ENCODE measurements at regions not wholly inside any gene's neighbourhood (a gene's known extent, or its start where the extent isn't known, plus 50 kb on each side); places are given as distances from the start of the nearest gene placed in this dataset.

DNA sequence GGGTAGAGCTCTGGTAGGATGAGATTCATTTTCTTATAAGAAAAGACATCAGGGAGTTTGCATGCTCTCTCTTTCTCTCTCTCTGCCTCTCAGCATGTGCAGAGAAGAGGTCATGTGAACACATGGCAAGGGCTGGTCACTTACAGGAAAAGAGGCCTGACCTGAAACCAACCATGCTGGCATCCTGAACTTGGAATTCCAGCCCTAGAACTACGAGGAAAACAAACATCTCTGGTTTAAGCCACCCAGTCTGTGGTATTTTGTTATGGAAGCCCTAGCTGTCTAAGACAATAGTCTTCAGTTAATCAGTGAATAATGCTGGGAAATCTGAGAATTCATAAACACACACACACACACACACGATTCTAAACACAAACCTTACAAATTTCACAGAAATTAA lies 1104.2 kb upstream of the LRRN3 start (continued):
- TF ChIP-seq, protein P1, sequence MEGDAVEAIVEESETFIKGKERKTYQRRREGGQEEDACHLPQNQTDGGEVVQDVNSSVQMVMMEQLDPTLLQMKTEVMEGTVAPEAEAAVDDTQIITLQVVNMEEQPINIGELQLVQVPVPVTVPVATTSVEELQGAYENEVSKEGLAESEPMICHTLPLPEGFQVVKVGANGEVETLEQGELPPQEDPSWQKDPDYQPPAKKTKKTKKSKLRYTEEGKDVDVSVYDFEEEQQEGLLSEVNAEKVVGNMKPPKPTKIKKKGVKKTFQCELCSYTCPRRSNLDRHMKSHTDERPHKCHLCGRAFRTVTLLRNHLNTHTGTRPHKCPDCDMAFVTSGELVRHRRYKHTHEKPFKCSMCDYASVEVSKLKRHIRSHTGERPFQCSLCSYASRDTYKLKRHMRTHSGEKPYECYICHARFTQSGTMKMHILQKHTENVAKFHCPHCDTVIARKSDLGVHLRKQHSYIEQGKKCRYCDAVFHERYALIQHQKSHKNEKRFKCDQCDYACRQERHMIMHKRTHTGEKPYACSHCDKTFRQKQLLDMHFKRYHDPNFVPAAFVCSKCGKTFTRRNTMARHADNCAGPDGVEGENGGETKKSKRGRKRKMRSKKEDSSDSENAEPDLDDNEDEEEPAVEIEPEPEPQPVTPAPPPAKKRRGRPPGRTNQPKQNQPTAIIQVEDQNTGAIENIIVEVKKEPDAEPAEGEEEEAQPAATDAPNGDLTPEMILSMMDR (IDR thresholded peaks at IDR 0.05; ENCODE audit: low read depth, low read length, missing input control) = no peak
- TF ChIP-seq FOXA2 (IDR thresholded peaks at IDR 0.05) (no peak), HNF4A (conservative IDR thresholded peaks at IDR 0.05) (no peak), RXRA (IDR thresholded peaks at IDR 0.05) (no peak), NR2F2 (IDR thresholded peaks at IDR 0.05) (no peak), YY1 (IDR thresholded peaks at IDR 0.05) (no peak), EGR1 (IDR thresholded peaks at IDR 0.05; ENCODE audit: low read depth in 2 of 2) (no peak), GABPA (IDR thresholded peaks at IDR 0.05 in 1 of 2, conservative IDR thresholded peaks at IDR 0.05 in 1 of 2) (no peak)
- TF ChIP-seq, protein P2, sequence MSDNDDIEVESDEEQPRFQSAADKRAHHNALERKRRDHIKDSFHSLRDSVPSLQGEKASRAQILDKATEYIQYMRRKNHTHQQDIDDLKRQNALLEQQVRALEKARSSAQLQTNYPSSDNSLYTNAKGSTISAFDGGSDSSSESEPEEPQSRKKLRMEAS (IDR thresholded peaks at IDR 0.05) = no peak

DNA sequence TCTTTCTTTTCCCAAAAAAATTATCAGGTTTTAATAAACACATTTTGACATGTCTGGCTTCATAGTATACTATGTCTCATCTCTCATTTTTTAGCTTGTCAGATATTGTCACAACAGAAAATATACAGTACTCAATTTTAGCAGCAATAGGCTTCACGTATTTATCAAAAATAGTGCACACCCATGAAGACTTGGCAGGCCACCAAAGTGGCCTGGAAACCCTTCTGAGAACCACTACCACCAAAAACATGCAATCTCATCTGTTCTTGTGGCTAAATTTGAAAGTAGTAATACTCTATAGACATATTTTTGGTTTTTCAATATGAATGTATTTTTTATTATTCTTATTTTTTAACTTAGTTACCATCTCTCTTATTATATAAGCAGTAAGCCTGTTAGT lies 1094.5 kb upstream of the LRRN3 start:
- Histone ChIP-seq H3K27me3 (ENCODE audit: control insufficient read depth in 4 of 4, insufficient read depth in 4 of 4, low read length in 3 of 4) (no peaks in the 10 kb centered on the region), H3K4me1 (ENCODE audit: control insufficient read depth in 4 of 4, insufficient read depth in 4 of 4, low read length in 3 of 4) (no peaks in the 10 kb centered on the region), H3K4me3 (ENCODE audit: low read depth in 1 of 3, low read length in 3 of 3) (no peak overlapping the region), H3K27ac (ENCODE audit: low read depth in 1 of 2, low read length in 2 of 2) (no peak overlapping the region), H3K36me3 (ENCODE audit: control insufficient read depth in 4 of 4, insufficient read depth in 3 of 4, low read depth in 1 of 4, low read length in 3 of 4) (no peaks in the 10 kb centered on the region), H3K9ac (ENCODE audit: low read depth in 1 of 2, low read length in 2 of 2) (no peak overlapping the region), H3K9me3 (ENCODE audit: control insufficient read depth in 4 of 4, low read length in 3 of 4) (no peaks in the 10 kb centered on the region)
- TF ChIP-seq FOXA2 (IDR thresholded peaks at IDR 0.05) = no peak
- no peak for TF ChIP-seq FOXA1 (IDR thresholded peaks at IDR 0.05)
- no peak for TF ChIP-seq TAF1 (conservative IDR thresholded peaks at IDR 0.05)
- TF ChIP-seq HNF4G (IDR thresholded peaks at IDR 0.05) = no peak
- TF ChIP-seq EGR1 (IDR thresholded peaks at IDR 0.05; ENCODE audit: low read depth in 2 of 2) = no peak
- no peak for TF ChIP-seq NR2F2 (IDR thresholded peaks at IDR 0.05)
- no peak for TF ChIP-seq RXRA (IDR thresholded peaks at IDR 0.05)
- no peak for TF ChIP-seq RAD21 (IDR thresholded peaks at IDR 0.05)
- TF ChIP-seq, protein P3, sequence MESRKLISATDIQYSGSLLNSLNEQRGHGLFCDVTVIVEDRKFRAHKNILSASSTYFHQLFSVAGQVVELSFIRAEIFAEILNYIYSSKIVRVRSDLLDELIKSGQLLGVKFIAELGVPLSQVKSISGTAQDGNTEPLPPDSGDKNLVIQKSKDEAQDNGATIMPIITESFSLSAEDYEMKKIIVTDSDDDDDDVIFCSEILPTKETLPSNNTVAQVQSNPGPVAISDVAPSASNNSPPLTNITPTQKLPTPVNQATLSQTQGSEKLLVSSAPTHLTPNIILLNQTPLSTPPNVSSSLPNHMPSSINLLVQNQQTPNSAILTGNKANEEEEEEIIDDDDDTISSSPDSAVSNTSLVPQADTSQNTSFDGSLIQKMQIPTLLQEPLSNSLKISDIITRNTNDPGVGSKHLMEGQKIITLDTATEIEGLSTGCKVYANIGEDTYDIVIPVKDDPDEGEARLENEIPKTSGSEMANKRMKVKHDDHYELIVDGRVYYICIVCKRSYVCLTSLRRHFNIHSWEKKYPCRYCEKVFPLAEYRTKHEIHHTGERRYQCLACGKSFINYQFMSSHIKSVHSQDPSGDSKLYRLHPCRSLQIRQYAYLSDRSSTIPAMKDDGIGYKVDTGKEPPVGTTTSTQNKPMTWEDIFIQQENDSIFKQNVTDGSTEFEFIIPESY (IDR thresholded peaks at IDR 0.05) = no peak
- TF ChIP-seq HNF4A (conservative IDR thresholded peaks at IDR 0.05) = no peak
- TF ChIP-seq YY1 (IDR thresholded peaks at IDR 0.05) = no peak
- TF ChIP-seq, protein P1 (IDR thresholded peaks at IDR 0.05; ENCODE audit: low read depth, low read length, missing input control) = no peak
- no peak for DNase-seq (ENCODE audit: low spot score)
- WGBS = 81% methylated on average over 1 of the region's 1 CpG

DNA sequence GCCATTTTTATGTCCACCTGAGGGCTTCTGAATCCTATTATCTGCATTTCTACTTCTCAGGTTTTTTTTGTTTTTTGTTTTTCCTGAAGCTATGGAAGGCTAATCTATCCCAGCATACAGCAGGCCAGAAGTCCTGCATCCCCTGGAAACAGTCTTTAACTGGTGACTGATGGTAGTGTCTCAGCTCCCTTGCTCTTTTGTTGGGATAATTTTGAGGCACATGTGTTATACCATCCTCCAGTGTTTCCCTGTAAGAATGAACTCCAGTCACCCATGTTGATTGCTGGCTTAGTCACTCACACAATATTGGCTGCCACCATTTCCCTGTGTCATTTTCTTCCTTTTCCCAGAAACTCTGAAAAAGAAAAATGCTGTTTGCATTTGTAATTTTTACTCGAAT lies 1094.0 kb upstream of the LRRN3 start:
- no peaks in the 10 kb centered on the region for H3K27me3 ChIP-seq (ENCODE audit: control insufficient read depth in 4 of 4, insufficient read depth in 4 of 4, low read length in 3 of 4)
- H3K9me3 ChIP-seq (ENCODE audit: control insufficient read depth in 4 of 4, low read length in 3 of 4) = no peaks in the 10 kb centered on the region
- no peak for DNase-seq (ENCODE audit: low spot score)
- no peaks in the 10 kb centered on the region for H3K36me3 ChIP-seq (ENCODE audit: control insufficient read depth in 4 of 4, insufficient read depth in 3 of 4, low read depth in 1 of 4, low read length in 3 of 4)
- TF ChIP-seq FOXA1 (IDR thresholded peaks at IDR 0.05) (no peak), NR2F2 (IDR thresholded peaks at IDR 0.05) (no peak), JUND (IDR thresholded peaks at IDR 0.05) (no peak), RAD21 (IDR thresholded peaks at IDR 0.05) (no peak), HNF4A (conservative IDR thresholded peaks at IDR 0.05) (no peak), GABPA (IDR thresholded peaks at IDR 0.05 in 1 of 2, conservative IDR thresholded peaks at IDR 0.05 in 1 of 2) (no peak), FOXA2 (IDR thresholded peaks at IDR 0.05) (no peak)
- TF ChIP-seq, protein P3 (IDR thresholded peaks at IDR 0.05) = no peak
- TF ChIP-seq, protein P1 (IDR thresholded peaks at IDR 0.05; ENCODE audit: low read depth, low read length, missing input control) = no peak
- TF ChIP-seq, protein P4, sequence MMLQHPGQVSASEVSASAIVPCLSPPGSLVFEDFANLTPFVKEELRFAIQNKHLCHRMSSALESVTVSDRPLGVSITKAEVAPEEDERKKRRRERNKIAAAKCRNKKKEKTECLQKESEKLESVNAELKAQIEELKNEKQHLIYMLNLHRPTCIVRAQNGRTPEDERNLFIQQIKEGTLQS (IDR thresholded peaks at IDR 0.05) = no peak
- 58% methylated on average over 1 of the region's 1 CpG for WGBS
- H3K27ac ChIP-seq (ENCODE audit: low read depth in 1 of 2, low read length in 2 of 2) = no peak overlapping the region
- H3K4me1 ChIP-seq (ENCODE audit: control insufficient read depth in 4 of 4, insufficient read depth in 4 of 4, low read length in 3 of 4) = no peaks in the 10 kb centered on the region
- H3K9ac ChIP-seq (ENCODE audit: low read depth in 1 of 2, low read length in 2 of 2) = no peak overlapping the region
- H3K4me3 ChIP-seq (ENCODE audit: low read depth in 1 of 3, low read length in 3 of 3) = no peak overlapping the region

Data from liver (tissue), 8 donors.